ENCODE measurements at regions not wholly inside any gene's neighbourhood (a gene's known extent, or its start where the extent isn't known, plus 50 kb on each side); places are given as distances from the start of the nearest gene placed in this dataset.
"Not testable (repeated sequence)": the region's sequence is repeated elsewhere in the genome, so short reads cannot be mapped to it uniquely, and the experiment has no call there.

DNA sequence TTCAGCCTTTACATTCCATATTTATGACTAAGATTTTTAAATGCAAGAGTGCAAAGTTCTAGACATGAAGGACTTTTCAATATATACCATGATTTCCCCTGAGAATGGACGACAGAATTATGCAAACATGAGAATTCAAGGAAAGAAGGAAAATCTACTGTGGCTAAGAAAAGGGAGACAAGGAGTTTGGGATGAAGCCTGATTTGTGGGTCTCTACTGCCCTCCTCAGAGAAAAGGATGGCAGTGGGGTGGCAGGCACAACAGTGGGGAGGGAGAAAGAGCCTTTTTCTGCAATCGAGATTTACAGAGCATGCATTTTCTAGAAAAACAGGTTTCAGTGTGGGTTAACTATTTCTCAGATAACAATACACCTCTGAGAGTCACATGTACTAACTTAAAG, 466.9 kb upstream of the NRSN1 start:
- Histone ChIP-seq H3K4me1 (ENCODE audit: control insufficient read depth, insufficient read depth, low read length) (no peaks in the 10 kb centered on the region), H3K4me3 (ENCODE audit: low read length) (no peak overlapping the region), H3K9ac (ENCODE audit: low read length) (no peak overlapping the region), H3K27me3 (ENCODE audit: control insufficient read depth, insufficient read depth, low read length) (no peaks in the 10 kb centered on the region), H3K36me3 (ENCODE audit: control insufficient read depth, insufficient read depth, low read length) (no peaks in the 10 kb centered on the region), H3K27ac (ENCODE audit: low read depth, low read length) (no peak overlapping the region)

DNA sequence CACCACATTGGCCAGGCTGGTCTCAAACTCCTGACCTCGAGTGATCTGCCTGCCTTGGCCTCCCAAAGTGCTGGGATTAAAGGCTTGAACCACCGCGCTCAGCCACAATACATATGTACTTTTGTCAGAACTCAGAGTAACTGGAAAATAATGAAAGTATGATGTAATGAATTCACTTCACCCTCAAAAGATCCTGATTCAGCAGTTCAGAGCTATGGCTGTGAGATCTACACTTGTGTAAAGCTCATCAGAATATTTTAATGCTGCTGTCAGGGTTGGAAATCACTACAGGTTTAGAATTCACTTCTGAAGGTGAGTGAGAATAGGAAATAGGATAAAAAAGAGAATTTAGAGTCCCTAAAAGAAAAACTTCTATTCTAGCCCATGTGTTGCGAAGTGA, 464.5 kb upstream of the NRSN1 start:
- no peaks in the 10 kb centered on the region for H3K4me1 ChIP-seq (ENCODE audit: control insufficient read depth, insufficient read depth, low read length)
- H3K27me3 ChIP-seq (ENCODE audit: control insufficient read depth, insufficient read depth, low read length) = no peaks in the 10 kb centered on the region
- no peak overlapping the region for H3K27ac ChIP-seq (ENCODE audit: low read depth, low read length)
- H3K4me3 ChIP-seq (ENCODE audit: low read length) = no peak overlapping the region
- no peaks in the 10 kb centered on the region for H3K36me3 ChIP-seq (ENCODE audit: control insufficient read depth, insufficient read depth, low read length)
- no peak overlapping the region for H3K9ac ChIP-seq (ENCODE audit: low read length)

DNA sequence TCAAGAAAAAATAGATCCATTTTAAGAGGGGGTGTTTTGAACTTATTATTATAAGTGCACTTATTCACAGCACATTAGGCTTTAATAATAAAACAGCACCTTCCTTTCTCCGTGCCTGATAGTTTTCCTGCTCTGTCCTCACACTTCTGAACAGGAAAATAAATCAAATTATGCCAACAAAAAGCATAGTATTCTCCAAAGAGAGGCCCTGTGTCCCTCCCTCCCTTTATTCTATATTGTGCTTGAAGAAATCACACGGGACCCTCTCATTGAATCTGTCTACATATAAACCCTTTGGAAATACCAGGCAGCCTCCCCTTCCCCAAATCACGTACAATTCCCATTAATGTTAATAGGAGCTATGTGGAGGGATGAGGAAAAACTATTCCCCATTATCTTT, 462.9 kb upstream of the NRSN1 start:
- Histone ChIP-seq H3K36me3 (ENCODE audit: control insufficient read depth, insufficient read depth, low read length) (no peaks in the 10 kb centered on the region), H3K4me3 (ENCODE audit: low read length) (no peak overlapping the region), H3K27ac (ENCODE audit: low read depth, low read length) (no peak overlapping the region), H3K4me1 (ENCODE audit: control insufficient read depth, insufficient read depth, low read length) (no peaks in the 10 kb centered on the region), H3K9ac (ENCODE audit: low read length) (no peak overlapping the region), H3K27me3 (ENCODE audit: control insufficient read depth, insufficient read depth, low read length) (no peaks in the 10 kb centered on the region)

DNA sequence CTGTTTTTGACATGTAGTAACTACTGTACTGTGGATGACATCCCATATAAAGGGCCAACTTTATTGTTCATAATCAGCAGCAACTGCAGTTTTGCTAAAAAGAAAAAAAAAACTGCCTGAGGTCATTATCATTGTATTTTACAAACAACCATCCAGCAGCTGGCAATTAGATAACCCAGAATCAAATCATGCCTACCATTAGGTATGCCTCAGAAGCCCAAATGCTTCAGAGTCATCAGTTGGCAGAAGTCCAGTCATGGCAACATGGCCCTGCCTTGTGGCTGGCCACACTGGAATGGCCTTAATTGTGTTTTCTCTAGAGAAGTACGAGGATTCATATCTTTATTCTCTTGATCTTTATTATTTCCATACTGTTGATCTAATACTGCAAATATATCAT, 462.4 kb upstream of the NRSN1 start:
- Histone ChIP-seq H3K4me1 (ENCODE audit: control insufficient read depth, insufficient read depth, low read length) (no peaks in the 10 kb centered on the region), H3K27ac (ENCODE audit: low read depth, low read length) (no peak overlapping the region), H3K4me3 (ENCODE audit: low read length) (no peak overlapping the region), H3K27me3 (ENCODE audit: control insufficient read depth, insufficient read depth, low read length) (no peaks in the 10 kb centered on the region), H3K36me3 (ENCODE audit: control insufficient read depth, insufficient read depth, low read length) (no peaks in the 10 kb centered on the region), H3K9ac (ENCODE audit: low read length) (no peak overlapping the region)

DNA sequence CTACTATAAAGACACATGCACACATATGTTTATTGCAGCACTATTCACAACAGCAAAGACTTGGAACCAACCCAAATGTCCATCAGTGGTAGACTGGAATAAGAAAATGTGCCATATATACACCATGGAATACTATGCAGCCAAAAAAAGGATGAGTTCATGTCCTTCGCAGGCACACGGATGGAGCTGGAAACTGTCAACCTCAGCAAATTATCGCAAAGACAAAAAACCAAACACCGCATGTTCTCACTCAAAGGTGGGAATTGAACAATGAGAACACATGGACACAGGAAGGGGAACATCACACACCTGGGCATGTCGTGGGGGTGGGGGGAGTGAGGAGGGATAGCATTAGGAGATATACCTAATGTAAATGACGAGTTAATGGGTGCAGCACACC, 460.1 kb upstream of the NRSN1 start:
- not testable (repeated sequence) for H3K4me1 ChIP-seq (ENCODE audit: control insufficient read depth, insufficient read depth, low read length); H3K9ac ChIP-seq (ENCODE audit: low read length); H3K27ac ChIP-seq (ENCODE audit: low read depth, low read length); H3K4me3 ChIP-seq (ENCODE audit: low read length); H3K27me3 ChIP-seq (ENCODE audit: control insufficient read depth, insufficient read depth, low read length); H3K36me3 ChIP-seq (ENCODE audit: control insufficient read depth, insufficient read depth, low read length)

DNA sequence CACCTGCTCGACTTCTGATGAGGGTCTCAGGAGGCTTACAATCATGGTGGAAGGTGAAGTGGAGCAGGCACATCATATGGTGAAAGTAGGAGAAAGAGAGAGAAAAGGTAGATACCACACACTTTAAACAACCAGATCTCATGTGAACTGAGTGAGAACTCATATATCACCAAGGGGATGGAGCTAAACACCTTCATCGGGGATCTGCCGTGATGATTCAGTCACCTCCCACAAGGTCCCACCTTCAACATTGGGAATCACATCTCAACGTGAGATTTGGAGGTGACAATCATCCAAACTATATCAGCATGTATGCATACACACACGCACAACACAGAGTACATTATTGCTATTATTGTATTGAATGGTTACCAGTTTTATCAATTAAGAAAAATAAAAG, 453.3 kb upstream of the NRSN1 start:
- H3K9ac ChIP-seq (ENCODE audit: low read length) = no peak overlapping the region
- H3K27me3 ChIP-seq (ENCODE audit: control insufficient read depth, insufficient read depth, low read length) = no peaks in the 10 kb centered on the region
- no peak overlapping the region for H3K4me3 ChIP-seq (ENCODE audit: low read length)
- H3K36me3 ChIP-seq (ENCODE audit: control insufficient read depth, insufficient read depth, low read length) = no peaks in the 10 kb centered on the region
- H3K27ac ChIP-seq (ENCODE audit: low read depth, low read length) = no peak overlapping the region
- H3K4me1 ChIP-seq (ENCODE audit: control insufficient read depth, insufficient read depth, low read length) = no peaks in the 10 kb centered on the region

DNA sequence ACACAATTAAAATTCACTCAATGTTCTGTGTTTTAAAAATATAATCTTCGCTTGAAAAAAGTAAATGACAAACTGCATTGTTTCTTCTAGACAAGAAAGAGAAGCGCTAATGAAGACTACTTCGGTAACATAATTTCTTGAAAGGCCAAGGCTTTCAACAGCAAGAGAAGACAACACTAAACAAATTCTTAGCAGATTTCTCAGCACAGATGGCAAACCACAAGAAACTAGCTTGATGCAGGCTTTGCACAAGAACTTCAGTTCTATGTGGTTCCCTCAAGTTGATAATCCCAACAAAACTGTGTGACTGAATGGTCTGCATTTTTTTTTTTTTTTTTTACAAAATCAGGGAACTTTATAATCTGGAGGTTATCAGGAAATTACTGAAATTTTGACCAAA, 447.4 kb upstream of the NRSN1 start:
- Histone ChIP-seq H3K9ac (ENCODE audit: low read length) (no peak overlapping the region), H3K27me3 (ENCODE audit: control insufficient read depth, insufficient read depth, low read length) (no peaks in the 10 kb centered on the region), H3K4me1 (ENCODE audit: control insufficient read depth, insufficient read depth, low read length) (no peaks in the 10 kb centered on the region), H3K27ac (ENCODE audit: low read depth, low read length) (no peak overlapping the region), H3K4me3 (ENCODE audit: low read length) (no peak overlapping the region), H3K36me3 (ENCODE audit: control insufficient read depth, insufficient read depth, low read length) (no peaks in the 10 kb centered on the region)

DNA sequence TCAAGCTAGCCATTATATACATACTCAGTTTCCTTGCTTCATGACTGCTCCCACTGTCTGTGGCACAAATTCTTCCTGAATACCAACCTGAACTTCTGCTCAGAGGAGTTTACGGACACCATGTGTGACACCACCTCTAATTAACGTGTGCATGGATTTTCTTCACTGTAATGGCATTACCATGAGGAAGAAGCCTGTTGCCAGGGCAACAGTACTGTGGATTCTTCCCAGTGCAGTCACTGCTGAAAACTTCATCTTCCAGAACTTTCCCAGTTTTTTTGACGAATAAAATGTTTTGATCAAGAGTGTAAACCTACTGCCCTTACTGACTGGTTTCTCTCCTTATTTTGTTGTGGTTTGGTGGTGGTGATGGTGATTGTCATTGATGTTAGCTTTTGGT, 444.3 kb upstream of the NRSN1 start:
- Histone ChIP-seq H3K27me3 (ENCODE audit: control insufficient read depth, insufficient read depth, low read length) (no peaks in the 10 kb centered on the region), H3K9ac (ENCODE audit: low read length) (no peak overlapping the region), H3K27ac (ENCODE audit: low read depth, low read length) (no peak overlapping the region), H3K4me3 (ENCODE audit: low read length) (no peak overlapping the region), H3K4me1 (ENCODE audit: control insufficient read depth, insufficient read depth, low read length) (no peaks in the 10 kb centered on the region), H3K36me3 (ENCODE audit: control insufficient read depth, insufficient read depth, low read length) (no peaks in the 10 kb centered on the region)

DNA sequence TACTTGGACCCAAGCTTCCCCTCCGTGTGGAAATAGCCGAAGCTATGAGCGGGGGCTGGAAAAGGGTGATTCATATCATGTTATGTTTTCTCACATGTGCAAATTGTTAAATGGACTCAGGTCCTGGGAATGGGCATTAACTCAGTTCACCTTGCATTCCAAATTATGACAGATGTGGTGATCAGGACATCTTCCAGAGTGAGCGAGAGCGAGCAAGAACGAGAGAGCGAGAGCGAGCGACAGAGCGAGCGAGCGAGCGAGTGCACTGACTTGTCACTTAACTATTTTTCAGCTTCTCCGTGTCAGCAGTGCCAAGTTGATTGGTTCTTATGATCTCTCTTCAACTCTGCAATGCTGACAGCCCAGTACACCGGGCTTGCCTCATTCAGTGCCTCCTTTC, 437.4 kb upstream of the NRSN1 start:
- peaks cover 7% of the 10 kb centered on the region for H3K4me1 ChIP-seq (ENCODE audit: control insufficient read depth, insufficient read depth, low read length)
- no peak overlapping the region for H3K9ac ChIP-seq (ENCODE audit: low read length)
- H3K27ac ChIP-seq (ENCODE audit: low read depth, low read length) = no peak overlapping the region
- no peaks in the 10 kb centered on the region for H3K36me3 ChIP-seq (ENCODE audit: control insufficient read depth, insufficient read depth, low read length)
- no peak overlapping the region for H3K4me3 ChIP-seq (ENCODE audit: low read length)
- no peaks in the 10 kb centered on the region for H3K27me3 ChIP-seq (ENCODE audit: control insufficient read depth, insufficient read depth, low read length)

DNA sequence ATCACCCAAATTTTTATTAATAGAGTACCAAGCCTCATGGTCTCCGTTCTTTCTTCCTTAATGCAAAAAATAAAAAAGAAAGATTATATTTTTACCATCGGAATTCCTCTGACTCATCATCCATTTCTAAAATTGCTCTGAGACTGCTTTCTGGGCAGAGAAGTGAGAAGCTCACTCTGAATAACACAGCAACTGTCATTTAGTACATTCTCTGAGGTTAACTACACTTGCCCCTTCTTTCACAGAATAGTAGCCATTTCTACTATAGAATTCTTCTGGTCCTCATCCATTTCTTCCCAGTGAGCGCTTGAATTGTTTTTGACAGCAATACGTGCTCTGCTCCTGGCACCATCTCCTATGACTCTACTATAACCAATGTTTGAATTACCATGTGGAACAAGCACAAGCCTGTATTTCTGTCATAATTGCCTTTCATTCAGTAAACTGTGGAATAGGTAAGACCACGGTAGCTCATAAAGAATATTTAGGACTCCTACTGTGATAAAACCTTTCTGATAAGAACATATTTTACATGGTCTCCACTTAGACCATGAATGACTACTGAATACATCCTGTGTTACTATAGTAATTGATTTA, 435.5 kb upstream of the NRSN1 start:
- Histone ChIP-seq H3K27ac (ENCODE audit: low read depth, low read length) (no peak overlapping the region), H3K4me1 (ENCODE audit: control insufficient read depth, insufficient read depth, low read length) (peaks cover 7% of the 10 kb centered on the region), H3K27me3 (ENCODE audit: control insufficient read depth, insufficient read depth, low read length) (no peaks in the 10 kb centered on the region), H3K36me3 (ENCODE audit: control insufficient read depth, insufficient read depth, low read length) (no peaks in the 10 kb centered on the region), H3K9ac (ENCODE audit: low read length) (no peak overlapping the region), H3K4me3 (ENCODE audit: low read length) (no peak overlapping the region)

DNA sequence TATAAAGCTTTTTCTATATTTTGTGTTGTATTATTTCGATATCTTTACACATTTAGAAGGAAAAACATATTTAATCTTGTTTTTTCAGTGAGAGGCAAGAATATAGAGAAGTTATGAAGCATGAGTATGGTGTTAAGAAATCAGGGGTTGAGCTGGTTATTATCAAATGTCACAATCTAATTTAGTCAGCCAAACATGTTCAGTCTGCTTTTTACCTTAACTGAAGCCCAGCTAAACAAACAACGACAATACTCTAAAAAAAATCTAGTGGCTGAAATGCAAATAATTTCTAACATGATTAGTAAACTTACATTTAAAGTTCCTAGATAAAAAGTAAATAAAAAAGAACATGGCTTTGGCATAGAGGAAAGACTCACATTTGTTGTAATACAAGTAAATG, 433.8 kb upstream of the NRSN1 start:
- Histone ChIP-seq H3K4me3 (ENCODE audit: low read length) (no peak overlapping the region), H3K36me3 (ENCODE audit: control insufficient read depth, insufficient read depth, low read length) (no peaks in the 10 kb centered on the region), H3K4me1 (ENCODE audit: control insufficient read depth, insufficient read depth, low read length) (peaks cover 9% of the 10 kb centered on the region), H3K9ac (ENCODE audit: low read length) (no peak overlapping the region), H3K27me3 (ENCODE audit: control insufficient read depth, insufficient read depth, low read length) (no peaks in the 10 kb centered on the region), H3K27ac (ENCODE audit: low read depth, low read length) (no peak overlapping the region)

DNA sequence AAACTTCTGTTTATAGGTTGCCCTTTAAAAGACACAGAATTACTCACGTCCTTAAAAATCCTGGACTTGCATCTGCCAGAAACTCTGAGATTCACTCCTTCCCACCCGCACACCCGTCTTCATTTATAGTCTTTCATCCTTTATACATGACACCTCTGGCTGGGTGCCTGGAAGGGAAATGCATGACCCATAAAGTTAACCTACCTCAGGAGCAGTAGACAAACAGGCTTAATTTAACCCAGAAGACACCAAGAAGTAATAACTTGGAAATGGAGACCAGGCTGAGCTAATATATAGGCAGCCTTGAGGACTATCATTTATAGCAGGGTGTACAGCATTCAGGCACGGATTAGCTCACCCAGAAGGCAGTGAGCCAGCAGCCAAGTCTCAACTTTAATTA, 429.0 kb upstream of the NRSN1 start:
- Histone ChIP-seq H3K9ac (ENCODE audit: low read length) (no peak overlapping the region), H3K27me3 (ENCODE audit: control insufficient read depth, insufficient read depth, low read length) (no peaks in the 10 kb centered on the region), H3K36me3 (ENCODE audit: control insufficient read depth, insufficient read depth, low read length) (no peaks in the 10 kb centered on the region), H3K4me3 (ENCODE audit: low read length) (no peak overlapping the region), H3K27ac (ENCODE audit: low read depth, low read length) (no peak overlapping the region), H3K4me1 (ENCODE audit: control insufficient read depth, insufficient read depth, low read length) (peaks cover 15% of the 10 kb centered on the region)

DNA sequence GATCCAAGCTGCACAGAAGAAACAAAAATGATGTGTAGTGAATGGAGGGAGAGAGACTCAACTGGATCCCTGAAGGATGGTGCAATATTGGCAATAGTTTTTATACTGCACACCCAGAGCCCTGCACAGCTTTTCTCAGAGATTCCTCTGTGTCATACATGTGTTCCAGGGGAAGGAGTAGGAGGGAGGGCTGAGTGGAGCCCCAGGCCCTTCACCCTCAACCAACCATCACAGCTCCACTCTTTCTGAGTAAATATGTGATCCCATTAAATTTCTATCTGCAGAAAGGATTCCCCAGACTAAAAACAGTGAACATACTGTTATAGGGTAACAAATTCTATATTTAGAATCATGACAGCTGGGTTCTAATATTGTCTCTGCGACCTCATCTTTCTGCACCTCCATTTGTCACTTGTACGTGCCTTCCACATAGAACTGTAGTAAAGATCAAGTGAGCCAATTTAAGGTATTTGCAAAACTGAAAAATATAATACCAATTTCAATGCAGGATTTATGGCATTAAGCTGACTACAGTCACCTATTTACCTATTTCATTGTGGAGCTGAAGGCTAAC, 421.4 kb upstream of the NRSN1 start:
- H3K4me1 ChIP-seq (ENCODE audit: control insufficient read depth, insufficient read depth, low read length) = peaks cover 12% of the 10 kb centered on the region
- no peak overlapping the region for H3K9ac ChIP-seq (ENCODE audit: low read length)
- H3K27ac ChIP-seq (ENCODE audit: low read depth, low read length) = no peak overlapping the region
- no peak overlapping the region for H3K4me3 ChIP-seq (ENCODE audit: low read length)
- no peaks in the 10 kb centered on the region for H3K27me3 ChIP-seq (ENCODE audit: control insufficient read depth, insufficient read depth, low read length)
- no peaks in the 10 kb centered on the region for H3K36me3 ChIP-seq (ENCODE audit: control insufficient read depth, insufficient read depth, low read length)
